Stimulated activated CD4-positive, alpha-beta T cell treated with anti-CD3 and anti-CD28 coated beads, Interleukin-1b, Interleukin-23, amount 100 ng/mL, for 4 hours (primary cell): ENCODE measurements at regions not wholly inside any gene's neighbourhood (a gene's known extent, or its start where the extent isn't known, plus 50 kb on each side); places are given as distances from the start of the nearest gene placed in this dataset.
"Not testable (repeated sequence)": the region's sequence is repeated elsewhere in the genome, so short reads cannot be mapped to it uniquely, and the experiment has no call there.

Source experiments
- DNase-seq, 2 donors: peaks; one replicate each; pipeline ENCODE4 v3.0.0-alpha.2; 2020; ENCODE audit warnings: low read depth in 2 of 2

DNA sequence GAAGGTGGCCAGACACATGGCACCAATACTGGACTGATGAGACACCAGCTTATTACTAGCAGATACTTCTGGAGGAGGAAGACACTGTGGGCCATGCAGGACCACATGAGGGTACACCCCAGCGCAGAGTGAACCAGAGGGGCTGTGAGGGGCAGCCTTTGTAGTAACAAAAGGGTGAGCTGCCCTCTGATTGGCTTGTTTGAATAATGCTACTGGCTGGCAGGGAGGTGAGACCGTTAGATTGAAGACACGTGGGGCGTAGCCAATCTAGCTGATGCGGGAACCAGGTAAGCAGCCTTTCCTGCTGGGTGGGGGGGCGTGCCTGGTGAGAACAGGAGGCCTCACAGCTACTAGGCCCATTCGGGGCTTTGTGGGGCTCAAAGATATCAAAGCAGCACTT, 102.8 kb upstream of the SEC14L1 start:
- no peak for DNase-seq

DNA sequence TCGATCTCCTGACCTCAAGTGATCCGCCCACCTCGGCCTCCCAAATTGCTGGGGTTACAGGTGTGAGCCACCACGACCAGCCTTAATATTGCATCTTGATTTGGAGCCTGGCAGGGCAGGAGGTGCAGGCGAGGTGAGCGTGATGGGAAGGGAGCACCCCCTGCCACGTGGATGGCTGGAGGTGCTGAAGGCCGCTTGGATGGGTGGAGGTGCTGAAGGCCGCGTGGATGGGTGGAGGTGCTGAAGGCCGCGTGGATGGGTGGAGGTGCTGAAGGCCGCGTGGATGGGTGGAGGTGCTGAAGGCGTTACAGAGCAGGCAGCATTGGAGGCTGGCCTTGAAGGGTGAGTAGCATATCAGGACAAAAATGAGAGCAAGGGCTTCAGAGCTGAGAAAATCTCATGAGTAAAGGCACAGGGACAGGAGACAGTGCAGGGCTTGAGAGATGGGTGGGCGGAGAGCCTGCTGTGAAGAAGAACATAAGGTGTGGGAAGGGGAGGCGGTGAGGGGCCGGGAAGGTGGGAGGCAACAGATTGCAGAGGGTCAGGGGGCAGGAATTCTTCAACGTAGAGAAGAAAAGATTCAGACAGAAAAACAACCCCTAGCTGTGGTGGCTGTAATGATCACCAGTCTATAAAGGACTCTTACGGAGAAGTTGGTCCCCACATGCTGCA, 101.7 kb upstream of the SEC14L1 start:
- no peak for DNase-seq

GRCh38 chr17:77042476-77043231, 98.1 kb upstream of the SEC14L1 start:
- DNase-seq = no peak

GRCh38 chr17:77045441-77046041, 95.2 kb upstream of the SEC14L1 start:
- DNase-seq = no peak

GRCh38 chr17:77049440-77049839, 91.3 kb upstream of the SEC14L1 start:
- DNase-seq = no peak

GRCh38 chr17:77050901-77051300, 89.9 kb upstream of the SEC14L1 start:
- DNase-seq = not testable (repeated sequence)

DNA sequence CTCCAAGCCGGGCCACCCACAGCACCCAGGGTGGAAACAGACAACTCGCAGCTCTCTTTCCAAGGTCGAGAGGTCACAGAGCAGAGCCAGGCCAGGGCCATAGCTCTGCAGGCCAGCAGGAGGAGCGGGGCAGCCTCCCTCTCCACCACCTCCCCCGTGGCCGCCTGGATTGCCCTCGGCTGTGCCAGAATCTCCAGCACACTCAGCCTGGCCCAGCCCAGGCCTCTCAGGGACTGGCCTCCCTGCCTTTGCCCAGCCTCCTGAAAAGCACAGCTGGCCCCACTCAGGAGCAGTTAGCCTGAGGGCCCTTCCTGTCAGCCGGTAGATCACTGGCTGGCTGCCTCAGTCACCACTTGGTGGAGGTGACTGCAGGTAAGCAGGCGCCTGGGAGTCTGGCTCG, 85.8 kb upstream of the SEC14L1 start:
- DNase-seq = no peak

DNA sequence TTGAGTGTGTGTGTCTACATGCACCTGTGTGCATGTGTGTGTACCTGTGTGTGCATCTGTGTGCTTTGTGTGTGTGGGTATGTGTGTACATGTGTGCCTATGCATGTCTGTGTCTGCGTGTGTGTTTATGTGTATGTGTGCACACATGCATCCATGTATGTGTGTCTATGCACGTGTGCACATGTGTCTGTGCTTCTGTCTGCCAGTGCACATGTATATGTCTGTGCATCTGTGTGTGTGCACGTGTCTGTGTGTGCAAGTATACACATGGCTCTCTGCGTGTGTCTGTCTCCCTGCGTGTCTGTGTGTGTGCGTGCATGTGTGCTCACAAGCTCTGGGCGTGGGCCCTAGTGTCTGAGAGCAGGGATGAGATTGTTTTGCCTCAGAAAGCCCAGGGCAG, 85.3 kb upstream of the SEC14L1 start:
- no peak for DNase-seq

- no peak for DNase-seq
Observed at GRCh38 chr17:77058016-77058415, 82.8 kb upstream of the SEC14L1 start.

DNA sequence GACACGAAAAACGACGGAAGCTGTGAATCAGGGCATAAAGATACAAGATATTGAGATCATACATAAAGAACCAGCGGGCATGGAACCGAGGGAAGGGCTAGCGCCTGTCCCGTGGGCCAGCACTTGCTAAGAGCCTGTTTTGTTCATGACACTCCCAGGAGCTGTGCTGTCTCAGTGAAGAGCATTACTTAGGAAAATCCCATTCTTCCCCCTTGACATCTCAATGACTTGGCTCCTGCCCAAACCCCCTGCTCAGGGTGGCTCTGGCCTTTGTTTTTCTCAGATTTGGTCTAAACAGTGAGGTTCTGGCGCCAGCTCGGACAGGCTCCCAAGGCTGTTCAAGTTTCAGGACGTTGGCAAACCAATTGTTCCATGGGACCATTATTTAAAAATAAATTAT, 79.1 kb upstream of the SEC14L1 start:
- DNase-seq = no peak

DNA sequence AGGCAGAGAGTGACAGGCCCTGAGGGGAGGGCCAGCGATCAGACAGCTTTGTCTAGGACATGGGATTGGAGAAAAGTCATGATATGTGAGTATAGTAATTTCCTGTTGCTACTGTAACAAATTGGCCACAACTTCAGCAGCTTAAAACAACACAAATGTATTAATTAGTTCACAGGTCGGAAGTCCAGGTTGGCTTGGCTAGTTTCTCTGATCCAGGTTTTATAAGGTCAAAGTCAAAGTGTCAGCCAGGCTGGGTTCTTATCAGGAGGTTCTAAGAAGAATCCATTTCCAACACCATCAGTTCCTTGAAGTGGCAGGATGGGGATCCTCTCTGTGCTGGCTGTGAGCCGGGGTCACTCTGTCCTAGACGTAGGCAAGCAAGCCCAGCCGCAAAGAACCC, 76.2 kb upstream of the SEC14L1 start:
- no peak for DNase-seq

DNA sequence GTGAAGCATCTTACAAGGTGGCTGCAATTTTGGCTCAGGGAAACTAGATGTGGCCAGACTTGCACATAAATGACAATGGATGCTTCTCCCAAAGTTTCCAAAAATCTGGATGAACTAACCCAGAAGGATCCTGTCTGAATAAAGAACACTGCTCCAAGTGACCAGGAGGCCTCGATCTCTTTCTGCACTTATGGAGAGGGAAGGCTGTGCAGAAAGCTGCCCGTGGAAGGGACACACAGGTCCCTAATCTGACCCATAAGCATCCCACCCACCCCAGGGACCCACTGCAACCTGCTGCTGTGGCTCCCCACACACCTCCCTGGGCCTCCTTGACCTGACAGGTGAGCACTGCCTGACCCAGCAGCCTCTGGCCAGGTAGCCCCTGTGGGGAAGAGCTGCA, 74.6 kb upstream of the SEC14L1 start:
- no peak for DNase-seq

- DNase-seq = peak in 1 of 2 donors; percentile 30
Observed at GRCh38 chr17:77066726-77067409, 73.9 kb upstream of the SEC14L1 start.

DNA sequence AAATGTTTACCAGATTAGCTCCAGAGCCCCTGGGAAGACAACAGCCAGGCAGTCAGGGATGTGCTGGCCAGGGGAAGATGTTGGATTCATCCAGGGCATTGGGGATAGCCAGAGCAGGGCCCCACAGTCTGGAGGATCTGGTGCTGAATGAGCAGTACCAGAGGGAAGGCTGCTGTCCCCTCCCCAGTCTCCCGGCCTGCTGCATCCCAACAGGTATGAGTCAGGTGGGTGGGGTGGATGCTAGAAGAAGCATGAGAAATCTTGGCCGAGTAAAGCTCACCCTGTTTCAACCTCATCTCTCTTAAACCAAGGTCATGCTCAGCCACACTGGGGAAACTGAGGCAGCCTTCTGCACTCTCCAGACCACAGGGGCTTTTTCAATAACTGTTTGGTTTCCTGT, 71.9 kb upstream of the SEC14L1 start:
- no peak for DNase-seq

- no peak for DNase-seq
Observed at GRCh38 chr17:77070888-77071279, 69.9 kb upstream of the SEC14L1 start.

GRCh38 chr17:77071925-77072490, 68.8 kb upstream of the SEC14L1 start:
- no peak for DNase-seq

GRCh38 chr17:77072670-77073069, 68.1 kb upstream of the SEC14L1 start:
- no peak for DNase-seq

- no peak for DNase-seq
Observed at GRCh38 chr17:77074681-77075080, 66.1 kb upstream of the SEC14L1 start.

DNA sequence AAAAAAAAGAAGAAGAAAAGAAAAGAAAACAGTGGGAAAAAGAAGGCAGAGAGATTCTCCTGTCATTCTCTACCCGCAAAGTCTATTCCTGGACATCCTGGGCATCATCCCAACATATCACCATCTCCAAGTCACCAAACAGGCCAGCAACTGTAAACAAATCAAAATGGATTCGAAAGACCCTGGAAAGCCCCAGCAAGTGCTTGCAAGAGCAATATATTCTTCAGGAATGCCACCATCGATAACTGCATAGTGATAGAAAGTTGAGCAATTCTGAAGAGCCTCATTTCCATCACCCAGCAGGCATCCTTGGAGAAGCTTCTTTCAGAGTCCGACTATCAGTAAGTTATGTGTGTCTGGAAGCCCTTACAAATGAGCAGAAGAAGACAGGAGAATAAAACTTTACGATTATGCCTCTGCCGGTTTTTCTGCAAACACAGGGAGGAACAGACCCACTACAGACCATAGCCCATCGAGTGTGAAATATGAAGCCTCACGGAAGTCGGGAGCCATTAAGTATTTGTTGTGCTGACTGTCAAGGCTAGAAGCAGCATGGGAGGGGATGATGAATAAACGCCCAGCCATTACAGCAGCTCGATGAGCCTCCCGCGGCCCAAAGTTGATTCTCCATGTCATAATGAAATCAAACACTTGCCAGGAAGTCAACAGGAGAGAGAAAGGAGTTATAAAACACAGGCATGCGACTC, 64.5 kb upstream of the SEC14L1 start:
- DNase-seq = no peak

GRCh38 chr17:77083531-77083930, 57.2 kb upstream of the SEC14L1 start:
- no peak for DNase-seq

DNA sequence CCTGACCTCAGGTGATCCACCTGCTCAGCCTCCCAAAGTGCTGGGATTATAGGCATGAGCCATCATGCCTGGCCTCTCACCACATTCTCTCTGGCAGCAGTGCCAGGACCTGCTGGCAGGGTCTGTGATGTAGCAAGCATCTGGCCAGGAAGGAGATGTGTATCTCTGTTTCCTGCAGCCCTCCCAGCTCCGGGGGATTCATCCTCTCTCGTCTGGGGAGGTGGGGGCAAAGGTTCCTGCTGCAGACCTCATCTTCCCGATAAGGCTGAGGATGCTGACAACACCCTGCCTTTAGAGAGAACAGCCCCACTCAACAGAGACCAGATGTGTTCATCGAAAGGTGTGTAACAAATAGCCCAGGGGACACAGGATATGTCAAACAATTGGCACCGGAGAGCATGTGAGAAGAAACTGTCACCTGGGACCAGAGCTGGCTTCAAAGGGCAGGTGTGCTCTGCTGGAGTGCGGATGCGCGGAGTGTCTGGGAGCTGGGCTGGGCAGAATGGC, 54.8 kb upstream of the SEC14L1 start:
- DNase-seq = no peak
